GM06990 (cell line): ENCODE measurements at regions not wholly inside any gene's neighbourhood (a gene's known extent, or its start where the extent isn't known, plus 50 kb on each side); places are given as distances from the start of the nearest gene placed in this dataset.

ENCODE experiments used
- DNase-seq: peaks from one replicate; pipeline ENCODE4 v3.0.0-alpha.2; 2011; ENCODE audit not compliant: insufficient read length; ENCODE audit errors: extremely low read depth
- H3K27me3 ChIP-seq: replicated peaks from 2 replicates; pipeline ENCODE4 v1.6.0; 2011; ENCODE audit warnings: low read length; ENCODE audit not compliant: control insufficient read depth, insufficient read depth
- H3K36me3 ChIP-seq: 2 replicates; pipeline ENCODE4 v1.5.1; 2011; ENCODE audit warnings: low read length; ENCODE audit not compliant: control insufficient read depth, insufficient read depth
- H3K4me3 ChIP-seq: replicated peaks from 2 replicates; pipeline ENCODE4 v1.5.1; 2011; ENCODE audit warnings: low read depth, mild to moderate bottlenecking, control low read depth, low read length
- TF ChIP-seq, protein P1 (sequence below): IDR thresholded peaks from 2 replicates; pipeline ENCODE4 v1.5.1; 2011; ENCODE audit warnings: low read length, control low read depth, mild to moderate bottlenecking, inconsistent platforms; ENCODE audit not compliant: insufficient read depth, poor library complexity, severe bottlenecking

DNA sequence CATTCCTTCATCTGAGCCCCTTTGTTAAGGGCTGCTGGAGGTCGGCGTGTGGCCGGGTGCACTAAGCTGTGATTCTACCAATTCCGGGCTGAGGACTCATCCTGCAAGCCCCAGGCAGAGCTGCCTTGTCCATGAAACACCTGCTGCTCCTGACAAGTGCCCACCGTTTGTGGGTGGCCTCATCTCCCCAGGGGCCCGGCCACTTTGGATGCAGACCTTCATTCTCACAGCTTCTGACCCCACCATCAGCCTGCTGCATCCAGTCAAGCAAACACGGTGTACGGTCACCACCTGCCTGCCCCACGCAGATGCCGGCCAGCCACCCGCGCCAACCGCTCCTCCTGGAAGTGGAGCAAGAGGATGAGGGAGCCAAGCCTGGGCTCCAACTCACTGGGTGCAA, 382.7 kb downstream of the THBS2 start:
- Histone ChIP-seq H3K27me3 (no peaks in the 10 kb centered on the region), H3K4me3 (no peak overlapping the region), H3K36me3 (no peaks in the 10 kb centered on the region)
- TF ChIP-seq, protein P1, sequence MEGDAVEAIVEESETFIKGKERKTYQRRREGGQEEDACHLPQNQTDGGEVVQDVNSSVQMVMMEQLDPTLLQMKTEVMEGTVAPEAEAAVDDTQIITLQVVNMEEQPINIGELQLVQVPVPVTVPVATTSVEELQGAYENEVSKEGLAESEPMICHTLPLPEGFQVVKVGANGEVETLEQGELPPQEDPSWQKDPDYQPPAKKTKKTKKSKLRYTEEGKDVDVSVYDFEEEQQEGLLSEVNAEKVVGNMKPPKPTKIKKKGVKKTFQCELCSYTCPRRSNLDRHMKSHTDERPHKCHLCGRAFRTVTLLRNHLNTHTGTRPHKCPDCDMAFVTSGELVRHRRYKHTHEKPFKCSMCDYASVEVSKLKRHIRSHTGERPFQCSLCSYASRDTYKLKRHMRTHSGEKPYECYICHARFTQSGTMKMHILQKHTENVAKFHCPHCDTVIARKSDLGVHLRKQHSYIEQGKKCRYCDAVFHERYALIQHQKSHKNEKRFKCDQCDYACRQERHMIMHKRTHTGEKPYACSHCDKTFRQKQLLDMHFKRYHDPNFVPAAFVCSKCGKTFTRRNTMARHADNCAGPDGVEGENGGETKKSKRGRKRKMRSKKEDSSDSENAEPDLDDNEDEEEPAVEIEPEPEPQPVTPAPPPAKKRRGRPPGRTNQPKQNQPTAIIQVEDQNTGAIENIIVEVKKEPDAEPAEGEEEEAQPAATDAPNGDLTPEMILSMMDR = no peak
- DNase-seq = no peak

DNA sequence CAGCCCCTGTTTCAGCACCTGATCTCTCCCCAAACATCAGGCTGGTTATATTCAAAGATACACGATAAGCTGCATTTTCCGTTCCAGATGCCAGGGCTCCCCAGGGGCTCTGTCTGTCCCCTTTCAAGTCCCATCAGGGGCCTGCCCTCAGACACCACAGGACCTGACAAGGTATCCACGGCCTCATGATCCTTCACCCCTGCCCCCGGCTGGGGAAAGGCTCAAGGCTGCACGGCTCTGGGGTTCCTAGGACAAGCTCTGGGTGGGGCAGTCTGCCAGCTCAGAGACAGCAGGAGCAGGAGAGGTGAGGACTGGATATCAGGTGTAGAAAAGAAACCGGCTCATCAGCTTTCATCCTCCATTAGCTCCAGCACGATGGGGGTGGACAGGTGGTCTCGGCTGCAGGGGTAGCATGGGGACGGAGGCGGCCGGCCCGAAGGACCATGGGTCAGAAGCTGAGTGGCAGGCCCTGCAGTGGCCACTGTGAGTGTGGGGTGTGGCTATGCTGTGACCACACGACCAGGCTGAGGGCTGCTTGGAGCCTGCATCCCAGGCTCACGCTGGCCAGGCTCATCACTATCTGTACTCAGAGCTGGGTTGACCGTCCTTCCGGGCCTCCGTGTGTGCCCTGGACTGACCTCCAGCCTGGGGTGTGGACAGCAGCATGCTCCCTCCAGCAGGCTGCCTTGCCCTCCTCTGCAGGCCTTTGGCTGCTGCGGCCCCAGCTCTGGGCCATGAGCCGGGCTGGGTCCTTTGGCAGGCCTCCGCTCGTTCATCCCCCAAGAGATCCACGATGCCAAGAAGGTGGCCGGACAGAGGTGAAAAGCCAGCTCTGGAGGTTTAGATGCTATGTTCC, 386.2 kb downstream of the THBS2 start:
- no peaks in the 10 kb centered on the region for H3K27me3 ChIP-seq
- TF ChIP-seq, protein P1 = no peak

DNA sequence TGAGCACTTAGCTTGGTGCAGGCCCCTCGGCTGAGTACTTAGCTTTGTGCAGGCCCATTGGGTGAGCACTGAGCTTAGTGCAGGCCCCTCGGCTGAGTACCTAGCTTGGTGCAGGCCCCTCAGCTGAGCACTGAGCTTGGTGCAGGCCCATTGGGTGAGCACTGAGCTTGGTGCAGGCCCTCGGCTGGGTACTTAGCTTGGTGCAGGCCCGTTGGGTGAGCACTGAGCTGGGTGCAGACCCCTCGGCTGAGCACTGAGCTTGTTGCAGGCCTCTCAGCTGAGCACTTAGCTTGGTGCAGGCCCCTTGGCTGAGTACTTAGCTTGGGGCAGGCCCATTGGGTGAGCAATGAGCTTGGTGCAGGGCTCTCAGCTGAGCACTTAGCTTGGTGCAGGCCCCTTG, 387.1 kb downstream of the THBS2 start:
- no peak for DNase-seq
- Histone ChIP-seq H3K27me3 (no peaks in the 10 kb centered on the region), H3K36me3 (no peaks in the 10 kb centered on the region), H3K4me3 (no peak overlapping the region)
- TF ChIP-seq, protein P1 = no peak

More for the DNA sequence above, 386.2 kb downstream of the THBS2 start:
- no peak for DNase-seq
- no peaks in the 10 kb centered on the region for H3K36me3 ChIP-seq
- H3K4me3 ChIP-seq = no peak overlapping the region

DNA sequence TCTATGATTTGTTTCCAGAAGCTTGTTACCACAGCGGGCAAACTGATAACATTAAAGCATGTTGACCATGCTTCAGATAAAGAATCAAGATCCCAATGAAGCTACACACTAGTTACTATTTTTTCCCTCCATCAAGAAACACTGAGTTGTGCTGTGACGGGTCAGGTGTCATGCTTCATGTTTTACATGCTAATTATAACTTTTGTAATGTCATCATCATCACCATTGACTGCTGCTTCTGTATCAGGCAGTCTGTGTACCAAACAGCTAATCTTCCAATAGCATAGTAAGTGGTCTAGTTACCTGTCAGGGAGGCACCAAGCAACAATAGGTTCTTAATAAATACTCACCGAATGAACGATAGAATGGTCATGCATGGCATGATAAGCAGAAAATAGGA, 388.1 kb downstream of the THBS2 start:
- Histone ChIP-seq H3K4me3 (no peak overlapping the region), H3K27me3 (no peaks in the 10 kb centered on the region), H3K36me3 (no peaks in the 10 kb centered on the region)
- TF ChIP-seq, protein P1 = no peak
- no peak for DNase-seq

DNA sequence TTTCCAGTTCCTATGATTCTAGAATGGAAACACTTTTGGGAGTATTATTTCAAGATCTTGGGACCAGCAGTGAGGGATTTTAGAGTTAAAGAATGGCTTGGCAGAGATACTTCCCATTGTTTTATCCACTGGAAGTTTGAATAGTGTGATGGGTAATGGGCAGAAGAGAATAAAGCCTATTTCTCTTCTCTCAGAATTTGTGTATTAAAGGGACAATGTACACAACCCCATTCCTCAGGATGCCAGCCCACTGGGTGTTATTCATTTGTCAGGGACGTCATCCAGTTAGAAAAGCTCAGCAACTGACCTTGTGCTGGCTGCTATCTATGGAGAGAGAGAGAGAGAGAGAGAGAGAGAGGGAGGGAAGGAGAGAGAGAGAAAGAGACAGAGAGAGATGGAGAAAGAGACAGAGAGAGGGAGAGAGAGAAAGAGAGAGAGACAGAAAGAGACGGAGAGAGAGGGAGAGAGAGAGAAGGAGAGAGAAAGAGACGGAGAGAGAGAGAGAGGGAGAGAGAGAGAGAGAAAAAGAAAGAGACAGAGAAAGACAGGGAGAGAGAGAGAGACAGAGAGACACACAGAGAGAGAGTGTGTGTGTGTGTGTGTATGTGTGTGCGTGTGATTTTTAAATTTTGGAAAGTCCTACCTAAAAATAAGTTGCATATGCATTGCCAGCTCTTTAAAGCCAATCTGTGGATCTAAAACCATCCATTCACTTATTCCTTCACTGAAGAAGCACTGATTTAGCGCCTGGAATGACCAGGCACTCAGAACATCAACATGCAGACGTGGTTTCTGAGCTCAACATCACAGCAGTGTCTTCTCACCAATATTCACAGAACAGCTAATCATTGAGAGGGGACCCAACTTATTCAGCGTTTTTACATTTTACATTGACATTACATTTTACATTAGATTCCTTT, 388.8 kb downstream of the THBS2 start:
- Histone ChIP-seq H3K27me3 (no peaks in the 10 kb centered on the region), H3K36me3 (no peaks in the 10 kb centered on the region), H3K4me3 (no peak overlapping the region)
- DNase-seq = no peak
- TF ChIP-seq, protein P1 = no peak
